ENCODE measurements at regions not wholly inside any gene's neighbourhood (a gene's known extent, or its start where the extent isn't known, plus 50 kb on each side); places are given as distances from the start of the nearest gene placed in this dataset.

GRCh38 chr4:52358366-52358765 is 300.7 kb downstream of the USP46 start:
- TF ChIP-seq CTCF (IDR thresholded peaks at IDR 0.05 in 4 of 5, conservative IDR thresholded peaks at IDR 0.05 in 1 of 5) (no peak), POLR2A (IDR thresholded peaks at IDR 0.05) (no peak)
